ENCODE measurements at regions not wholly inside any gene's neighbourhood (a gene's known extent, or its start where the extent isn't known, plus 50 kb on each side); places are given as distances from the start of the nearest gene placed in this dataset.
"Not testable (repeated sequence)": the region's sequence is repeated elsewhere in the genome, so short reads cannot be mapped to it uniquely, and the experiment has no call there.

DNA sequence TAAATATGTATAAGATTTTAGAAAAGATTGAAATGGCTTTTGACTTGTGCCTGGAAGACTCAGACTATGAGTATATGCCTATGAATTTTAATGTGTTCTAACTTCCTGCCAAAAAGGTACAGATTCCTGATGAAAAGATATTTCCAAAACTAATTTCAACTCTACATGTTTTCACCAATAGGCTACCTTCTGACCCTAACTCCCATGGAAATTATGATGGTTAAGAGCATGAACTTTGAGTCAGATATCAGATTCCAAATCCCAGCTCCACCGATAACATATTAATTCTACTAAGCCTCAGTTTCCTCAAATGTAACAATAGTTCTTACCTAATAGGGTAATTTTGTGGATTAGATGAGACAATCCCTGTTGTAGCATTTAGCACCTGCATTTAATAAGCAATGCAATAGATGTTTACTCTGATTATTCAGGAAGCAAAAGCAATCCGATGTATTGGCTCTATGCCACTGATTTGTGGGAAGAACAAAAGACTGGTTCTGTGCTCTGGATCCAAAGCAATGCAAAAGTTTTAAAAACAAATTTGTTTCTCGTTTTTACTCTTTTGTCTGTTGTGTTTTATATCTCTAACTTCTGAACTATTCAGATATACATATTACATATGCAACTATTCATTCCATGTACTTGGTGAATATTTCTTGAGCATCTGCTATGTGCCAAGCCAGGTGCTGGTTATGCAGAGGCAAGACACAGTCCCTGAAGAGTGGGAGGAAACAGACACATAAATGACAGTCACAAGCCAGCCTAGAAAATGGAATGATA lies 115.4 kb downstream of the GATA6 start:
- ATAC-seq: no peak
- DNase-seq: no peak
- Histone ChIP-seq H3K4me3 (ENCODE audit: low read length) (no peak overlapping the region), H3K27ac (ENCODE audit: low read length) (no peak overlapping the region), H3K27me3 (ENCODE audit: control insufficient read depth, insufficient read depth) (no peaks in the 10 kb centered on the region), H3K4me1 (ENCODE audit: control insufficient read depth, insufficient read depth, low read length) (no peaks in the 10 kb centered on the region), H3K9me3 (ENCODE audit: control insufficient read depth, low read length) (no peaks in the 10 kb centered on the region)
- WGBS: 61% methylated on average over 3 of the region's 3 CpGs
- intact Hi-C loops (cut with DNase I): no loop called here

DNA sequence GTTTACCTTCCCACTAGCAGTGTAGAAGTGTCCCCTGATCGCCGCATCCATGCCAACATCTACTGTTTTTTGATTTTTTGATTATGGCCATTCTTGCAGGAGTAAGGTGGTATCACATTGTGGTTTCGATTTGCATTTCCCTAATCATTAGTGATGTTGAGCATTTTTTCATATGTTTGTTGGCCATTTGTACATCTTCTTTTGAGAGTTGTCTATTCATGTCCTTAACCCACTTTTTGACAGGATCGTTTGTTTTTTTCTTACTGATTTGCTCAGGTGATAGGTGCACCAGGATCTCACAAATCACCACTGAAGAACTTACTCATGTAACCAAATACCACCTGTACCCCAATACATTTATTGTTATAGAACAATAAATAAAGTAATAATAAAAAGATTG lies 114.5 kb downstream of the GATA6 start:
- H3K4me3 ChIP-seq (ENCODE audit: low read length); intact Hi-C loops (cut with DNase I); ATAC-seq; H3K9me3 ChIP-seq (ENCODE audit: control insufficient read depth, low read length); H3K4me1 ChIP-seq (ENCODE audit: control insufficient read depth, insufficient read depth, low read length); DNase-seq; H3K27me3 ChIP-seq (ENCODE audit: control insufficient read depth, insufficient read depth); H3K27ac ChIP-seq (ENCODE audit: low read length): not testable (repeated sequence)
- 98% methylated on average over 4 of the region's 4 CpGs for WGBS

GRCh38 chr18:22283397-22283796 lies 114.0 kb downstream of the GATA6 start:
- WGBS: 89% methylated on average over 3 of the region's 3 CpGs
- no peak overlapping the region for H3K27ac ChIP-seq (ENCODE audit: low read length)
- intact Hi-C loops (cut with DNase I): no loop called here

DNA sequence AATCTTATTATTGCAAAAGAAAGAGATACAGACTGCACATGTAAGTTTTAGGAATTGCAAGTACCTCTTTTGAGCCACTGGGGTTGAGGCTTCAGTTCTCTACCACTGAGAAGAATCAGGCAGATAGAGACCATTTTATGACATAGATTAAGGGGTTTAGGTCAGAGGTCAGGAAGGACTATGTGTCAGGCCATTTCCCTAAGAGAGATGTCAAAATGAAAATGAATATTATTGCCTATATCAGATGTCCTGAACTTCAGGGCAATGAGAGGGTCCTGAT lies 113.7 kb downstream of the GATA6 start:
- intact Hi-C loops (cut with DNase I): no loop called here
- DNase-seq (no peak), ATAC-seq (no peak)
- Histone ChIP-seq H3K27me3 (ENCODE audit: control insufficient read depth, insufficient read depth) (no peaks in the 10 kb centered on the region), H3K27ac (ENCODE audit: low read length) (no peak overlapping the region), H3K4me1 (ENCODE audit: control insufficient read depth, insufficient read depth, low read length) (peaks cover 5% of the 10 kb centered on the region), H3K4me3 (ENCODE audit: low read length) (no peak overlapping the region), H3K9me3 (ENCODE audit: control insufficient read depth, low read length) (no peaks in the 10 kb centered on the region)

More at GRCh38 chr18:22283397-22283796, 114.0 kb downstream of the GATA6 start:
- H3K9me3 ChIP-seq (ENCODE audit: control insufficient read depth, low read length): no peaks in the 10 kb centered on the region
- peaks cover 5% of the 10 kb centered on the region for H3K4me1 ChIP-seq (ENCODE audit: control insufficient read depth, insufficient read depth, low read length)
- no peak overlapping the region for H3K4me3 ChIP-seq (ENCODE audit: low read length)
- no peaks in the 10 kb centered on the region for H3K27me3 ChIP-seq (ENCODE audit: control insufficient read depth, insufficient read depth)
- ATAC-seq (no peak), DNase-seq (no peak)

DNA sequence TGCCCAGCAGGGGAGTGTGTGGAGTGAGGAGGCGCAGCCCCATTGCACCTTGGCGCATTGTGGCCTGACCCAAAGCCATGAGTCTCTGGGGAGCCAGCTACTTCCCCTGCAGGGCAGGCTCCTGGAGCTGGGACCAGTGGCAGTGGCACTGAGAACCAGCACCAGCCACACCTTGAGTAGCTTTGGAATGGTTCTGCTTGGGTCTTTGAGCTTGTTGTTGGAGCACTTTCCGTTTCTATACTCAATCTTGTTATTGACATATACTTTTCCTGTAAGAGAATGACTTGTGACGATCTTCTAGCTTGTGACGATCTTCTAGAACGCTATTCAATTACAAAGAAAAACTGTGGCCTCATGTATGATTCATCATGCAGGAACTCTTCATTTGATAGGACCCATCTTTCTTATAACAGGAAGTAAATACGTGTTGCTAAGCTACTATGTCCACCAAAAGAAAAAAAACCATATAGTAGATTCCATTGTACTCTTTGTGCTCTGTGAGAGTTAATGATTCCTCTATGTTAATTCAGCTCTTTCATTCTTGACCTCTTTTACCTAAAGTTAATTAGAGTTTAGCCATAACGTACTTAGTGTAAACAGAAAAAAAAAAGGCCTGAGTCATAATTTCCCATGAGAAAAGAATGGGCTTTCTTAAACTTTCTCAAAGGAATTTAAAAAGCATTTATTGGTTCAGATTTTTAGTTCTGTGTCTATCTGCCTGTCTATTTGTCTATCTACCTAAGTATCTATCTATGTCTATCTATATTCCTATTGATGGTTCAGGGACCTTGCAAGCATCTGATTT lies 113.1 kb downstream of the GATA6 start:
- intact Hi-C loops (cut with DNase I): no loop called here
- no peaks in the 10 kb centered on the region for H3K27me3 ChIP-seq (ENCODE audit: control insufficient read depth, insufficient read depth)
- H3K4me1 ChIP-seq (ENCODE audit: control insufficient read depth, insufficient read depth, low read length): peaks cover 5% of the 10 kb centered on the region
- H3K9me3 ChIP-seq (ENCODE audit: control insufficient read depth, low read length): no peaks in the 10 kb centered on the region
- no peak overlapping the region for H3K27ac ChIP-seq (ENCODE audit: low read length)
- DNase-seq: peak in 1 of 3 donors; percentile 42
- no peak overlapping the region for H3K4me3 ChIP-seq (ENCODE audit: low read length)
- WGBS: 45% methylated on average over 8 of the region's 8 CpGs
- peak; percentile 6 to 69 for ATAC-seq

- H3K4me1 ChIP-seq (ENCODE audit: control insufficient read depth, insufficient read depth, low read length): peaks cover 5% of the 10 kb centered on the region
- no peaks in the 10 kb centered on the region for H3K27me3 ChIP-seq (ENCODE audit: control insufficient read depth, insufficient read depth)
- H3K9me3 ChIP-seq (ENCODE audit: control insufficient read depth, low read length): no peaks in the 10 kb centered on the region
- H3K27ac ChIP-seq (ENCODE audit: low read length): peak overlapping the region; percentile 97
- 98% methylated on average over 1 of the region's 1 CpG for WGBS
- ATAC-seq (no peak), DNase-seq (no peak)
- H3K4me3 ChIP-seq (ENCODE audit: low read length): no peak overlapping the region
- intact Hi-C loops (cut with DNase I): no loop called here
These were observed 111.0 kb downstream of the GATA6 start for GRCh38 chr18:22280453-22280750.

DNA sequence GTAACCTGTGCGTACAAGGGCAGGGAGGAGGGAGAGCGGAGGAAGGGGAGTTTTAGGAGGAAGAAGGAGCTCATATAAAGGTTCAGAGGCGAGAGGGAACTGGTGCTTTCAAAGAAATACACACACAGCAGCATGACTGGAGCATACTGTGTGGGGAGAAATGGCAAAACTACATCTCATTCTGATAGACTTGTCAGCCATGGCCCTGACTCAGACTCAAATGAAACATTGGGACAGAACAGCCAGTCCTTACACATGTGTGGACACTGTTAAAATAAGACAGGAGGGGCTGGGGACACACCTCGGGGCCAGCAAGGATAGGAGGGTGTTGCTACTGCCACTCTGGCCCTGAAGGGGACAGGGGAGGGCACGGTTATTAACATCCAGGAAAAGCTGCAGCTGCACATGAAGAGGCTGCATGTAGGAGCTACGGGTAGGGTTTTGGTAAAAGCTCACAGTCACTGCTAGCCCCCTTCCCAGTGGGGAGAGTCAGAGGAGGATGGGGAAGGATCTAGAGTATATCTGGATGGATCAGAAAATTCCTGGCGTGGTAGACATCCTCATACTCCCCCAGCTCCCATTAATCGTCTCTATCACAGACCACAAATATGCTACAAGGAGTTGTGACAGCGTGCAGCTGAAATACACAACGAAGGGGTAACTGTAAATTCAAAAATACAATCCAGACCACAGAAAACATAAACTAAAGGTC lies 110.5 kb downstream of the GATA6 start:
- H3K9me3 ChIP-seq (ENCODE audit: control insufficient read depth, low read length): no peaks in the 10 kb centered on the region
- DNase-seq (peak in 2 of 3 donors; percentile 54 to 67), ATAC-seq (peak; percentile 21 to 54)
- peak overlapping the region; percentile 97 for H3K27ac ChIP-seq (ENCODE audit: low read length)
- peaks cover 5% of the 10 kb centered on the region for H3K4me1 ChIP-seq (ENCODE audit: control insufficient read depth, insufficient read depth, low read length)
- 65% methylated on average over 10 of the region's 10 CpGs for WGBS
- H3K27me3 ChIP-seq (ENCODE audit: control insufficient read depth, insufficient read depth): no peaks in the 10 kb centered on the region
- intact Hi-C loops (cut with DNase I): loop anchor here in 2 of 4 donors (5.0 to 10.0 kb wide), 2 partner anchors 67 to 185 kb away; no protein-coding TSS in a partner anchor
- no peak overlapping the region for H3K4me3 ChIP-seq (ENCODE audit: low read length)

- Histone ChIP-seq H3K27ac (ENCODE audit: low read length) (peak overlapping the region; percentile 97), H3K4me1 (ENCODE audit: control insufficient read depth, insufficient read depth, low read length) (peaks cover 5% of the 10 kb centered on the region), H3K27me3 (ENCODE audit: control insufficient read depth, insufficient read depth) (no peaks in the 10 kb centered on the region), H3K4me3 (ENCODE audit: low read length) (no peak overlapping the region), H3K9me3 (ENCODE audit: control insufficient read depth, low read length) (no peaks in the 10 kb centered on the region)
- intact Hi-C loops (cut with DNase I): loop anchor here in 2 of 4 donors (5.0 to 10.0 kb wide), 2 partner anchors 69 to 186 kb away; no protein-coding TSS in a partner anchor
- WGBS: 96% methylated on average over 1 of the region's 1 CpG
- DNase-seq (no peak), ATAC-seq (no peak)
These were observed 109.4 kb downstream of the GATA6 start for GRCh38 chr18:22278798-22279197.

DNA sequence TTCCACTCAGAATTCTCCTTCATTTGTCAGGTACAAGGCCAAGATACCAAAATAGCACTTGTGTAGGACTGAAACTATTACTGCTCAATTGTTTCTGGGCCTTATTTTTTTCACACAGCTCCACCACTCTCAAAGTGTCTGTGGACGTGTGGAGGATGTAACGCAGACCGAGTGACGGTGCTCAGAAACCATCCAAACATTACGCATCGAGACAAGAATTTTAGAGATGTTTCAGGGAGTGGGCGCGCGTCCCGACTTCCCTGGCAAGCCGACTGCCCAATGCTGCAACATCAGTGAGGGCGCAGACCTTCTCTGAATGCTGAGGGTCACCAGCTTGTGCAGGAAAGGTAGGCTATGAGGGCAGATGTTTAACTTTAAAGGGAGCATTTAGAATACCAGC lies 108.4 kb downstream of the GATA6 start:
- H3K4me1 ChIP-seq (ENCODE audit: control insufficient read depth, insufficient read depth, low read length): peaks cover 5% of the 10 kb centered on the region
- peak overlapping the region; percentile 97 for H3K27ac ChIP-seq (ENCODE audit: low read length)

DNA sequence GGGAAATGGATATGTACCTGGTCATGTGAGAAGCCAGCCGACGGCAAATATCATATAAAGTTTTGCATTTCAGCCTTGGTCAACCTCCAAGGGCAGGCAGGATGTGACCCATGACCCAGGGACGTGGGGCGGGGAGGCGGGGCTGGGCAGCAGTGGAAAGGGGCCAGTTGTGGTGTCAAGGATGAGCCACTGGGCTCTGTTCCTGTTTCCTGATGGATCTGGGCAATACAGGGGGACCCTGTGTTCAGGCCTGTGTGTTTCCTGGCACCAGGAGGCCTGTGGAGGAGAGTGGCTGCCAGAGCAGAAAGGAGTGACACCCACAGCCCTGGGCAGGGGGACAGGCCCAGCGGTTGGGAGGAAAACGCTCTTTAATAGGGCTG lies 106.9 kb downstream of the GATA6 start:
- intact Hi-C loops (cut with DNase I): loop anchor here in 2 of 4 donors (5.0 to 10.0 kb wide), 2 partner anchors 71 to 188 kb away; no protein-coding TSS in a partner anchor
- ATAC-seq: peak; percentile 65 to 81
- DNase-seq: peak; percentile 51 to 72 (median 68)
- no peaks in the 10 kb centered on the region for H3K27me3 ChIP-seq (ENCODE audit: control insufficient read depth, insufficient read depth)
- 60% methylated on average over 7 of the region's 7 CpGs for WGBS
- no peaks in the 10 kb centered on the region for H3K9me3 ChIP-seq (ENCODE audit: control insufficient read depth, low read length)
- no peak overlapping the region for H3K4me3 ChIP-seq (ENCODE audit: low read length)
- peak overlapping the region; percentile 86 for H3K27ac ChIP-seq (ENCODE audit: low read length)
- H3K4me1 ChIP-seq (ENCODE audit: control insufficient read depth, insufficient read depth, low read length): peaks cover 5% of the 10 kb centered on the region

More for the DNA sequence above, 108.4 kb downstream of the GATA6 start:
- peak; percentile 68 to 89 (median 88) for DNase-seq
- Histone ChIP-seq H3K9me3 (ENCODE audit: control insufficient read depth, low read length) (no peaks in the 10 kb centered on the region), H3K4me3 (ENCODE audit: low read length) (no peak overlapping the region), H3K27me3 (ENCODE audit: control insufficient read depth, insufficient read depth) (no peaks in the 10 kb centered on the region)
- peak; percentile 59 to 80 for ATAC-seq
- intact Hi-C loops (cut with DNase I): loop anchor here in 2 of 4 donors (5.0 to 10.0 kb wide), 2 partner anchors 70 to 187 kb away; no protein-coding TSS in a partner anchor
- 55% methylated on average over 12 of the region's 12 CpGs for WGBS
